Fibroblast of peridontal ligament (primary cell): ENCODE measurements at regions not wholly inside any gene's neighbourhood (a gene's known extent, or its start where the extent isn't known, plus 50 kb on each side); places are given as distances from the start of the nearest gene placed in this dataset.
"Not testable (repeated sequence)": the region's sequence is repeated elsewhere in the genome, so short reads cannot be mapped to it uniquely, and the experiment has no call there.

Experiments
- DNase-seq: peaks from one replicate; pipeline ENCODE4 v3.0.0-alpha.2; 2010; ENCODE audit errors: extremely low read depth

DNA sequence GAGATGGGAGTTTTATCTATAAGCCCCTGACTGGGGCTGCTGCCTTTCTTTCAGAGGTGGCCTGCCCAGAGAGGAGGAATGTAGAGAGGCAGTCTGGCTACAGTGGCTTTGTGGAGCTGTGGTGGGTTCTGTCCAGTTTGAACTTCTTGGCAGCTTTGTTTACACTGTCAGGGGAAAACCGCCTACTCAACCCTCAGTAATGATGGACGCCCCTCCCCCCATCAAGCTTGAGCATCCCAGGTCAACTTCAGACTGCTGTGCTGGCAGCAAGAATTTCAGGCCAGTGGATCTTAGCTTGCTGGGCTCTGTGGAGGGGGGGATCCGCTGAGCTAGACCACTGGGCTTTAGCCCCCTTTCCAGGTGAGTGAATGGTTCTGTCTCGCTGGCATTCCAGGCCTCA is 51.6 kb upstream of the THUMPD2 start:
- DNase-seq, result not testable (repeated sequence)
